ENCODE measurements at regions not wholly inside any gene's neighbourhood (a gene's known extent, or its start where the extent isn't known, plus 50 kb on each side); places are given as distances from the start of the nearest gene placed in this dataset.

DNA sequence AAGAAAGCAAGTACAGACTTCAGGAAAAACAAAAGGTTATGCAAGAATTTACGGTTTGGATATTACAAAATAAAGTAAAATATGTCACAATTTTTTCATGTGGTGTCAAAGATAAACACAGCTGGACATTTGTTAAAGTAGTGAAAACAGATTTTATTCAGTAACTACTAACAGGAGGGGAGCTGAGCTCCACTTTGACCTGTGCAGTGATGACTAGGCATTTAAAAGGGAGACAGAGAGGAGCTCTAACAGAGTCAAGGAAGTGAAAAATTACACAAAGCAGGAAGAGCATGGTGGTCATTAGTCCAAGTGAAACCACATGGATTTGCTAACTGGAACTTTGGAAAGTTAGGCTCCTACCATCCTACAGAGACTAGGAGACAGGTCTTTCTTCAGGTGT, 263.6 kb upstream of the PCSK5 start:
- TF ChIP-seq, protein P1, sequence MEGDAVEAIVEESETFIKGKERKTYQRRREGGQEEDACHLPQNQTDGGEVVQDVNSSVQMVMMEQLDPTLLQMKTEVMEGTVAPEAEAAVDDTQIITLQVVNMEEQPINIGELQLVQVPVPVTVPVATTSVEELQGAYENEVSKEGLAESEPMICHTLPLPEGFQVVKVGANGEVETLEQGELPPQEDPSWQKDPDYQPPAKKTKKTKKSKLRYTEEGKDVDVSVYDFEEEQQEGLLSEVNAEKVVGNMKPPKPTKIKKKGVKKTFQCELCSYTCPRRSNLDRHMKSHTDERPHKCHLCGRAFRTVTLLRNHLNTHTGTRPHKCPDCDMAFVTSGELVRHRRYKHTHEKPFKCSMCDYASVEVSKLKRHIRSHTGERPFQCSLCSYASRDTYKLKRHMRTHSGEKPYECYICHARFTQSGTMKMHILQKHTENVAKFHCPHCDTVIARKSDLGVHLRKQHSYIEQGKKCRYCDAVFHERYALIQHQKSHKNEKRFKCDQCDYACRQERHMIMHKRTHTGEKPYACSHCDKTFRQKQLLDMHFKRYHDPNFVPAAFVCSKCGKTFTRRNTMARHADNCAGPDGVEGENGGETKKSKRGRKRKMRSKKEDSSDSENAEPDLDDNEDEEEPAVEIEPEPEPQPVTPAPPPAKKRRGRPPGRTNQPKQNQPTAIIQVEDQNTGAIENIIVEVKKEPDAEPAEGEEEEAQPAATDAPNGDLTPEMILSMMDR (IDR thresholded peaks at IDR 0.05) = no peak
- ChIA-PET CTCF (no interaction called here), POLR2A (no interaction called here)
- ATAC-seq (ENCODE audit: poor library complexity) = no peak
- intact Hi-C loops (cut with DNase I, micrococcal nuclease) = no loop called here
- Histone ChIP-seq H3K4me3 (ENCODE audit: low read length) (no peak overlapping the region), H3K4me1 (ENCODE audit: insufficient read depth, low read length) (no peaks in the 10 kb centered on the region), H3K27ac (ENCODE audit: low read depth in 1 of 2, low read length in 2 of 2) (no peak overlapping the region), H3K36me3 (ENCODE audit: insufficient read depth, low read length) (no peaks in the 10 kb centered on the region), H3K9me3 (ENCODE audit: control insufficient read depth in 1 of 2, insufficient read depth in 1 of 2, low read length in 2 of 2) (peaks cover 0 to 24% of the 10 kb centered on the region in 2 experiments), H3K27me3 (ENCODE audit: control insufficient read depth in 1 of 2, insufficient read depth in 2 of 2, low read length in 2 of 2) (peaks cover 0 to 5% of the 10 kb centered on the region in 2 experiments)
- Mint-ChIP-seq H3K27me3 (peaks cover 30% of the 10 kb centered on the region), H3K36me3 (ENCODE audit: low read depth) (no peaks in the 10 kb centered on the region), H3K4me1 (ENCODE audit: low read depth) (no peaks in the 10 kb centered on the region), H3K27ac (no peak overlapping the region), H3K4me3 (no peak overlapping the region), H3K9me3 (no peaks in the 10 kb centered on the region)
- no peak for DNase-seq

DNA sequence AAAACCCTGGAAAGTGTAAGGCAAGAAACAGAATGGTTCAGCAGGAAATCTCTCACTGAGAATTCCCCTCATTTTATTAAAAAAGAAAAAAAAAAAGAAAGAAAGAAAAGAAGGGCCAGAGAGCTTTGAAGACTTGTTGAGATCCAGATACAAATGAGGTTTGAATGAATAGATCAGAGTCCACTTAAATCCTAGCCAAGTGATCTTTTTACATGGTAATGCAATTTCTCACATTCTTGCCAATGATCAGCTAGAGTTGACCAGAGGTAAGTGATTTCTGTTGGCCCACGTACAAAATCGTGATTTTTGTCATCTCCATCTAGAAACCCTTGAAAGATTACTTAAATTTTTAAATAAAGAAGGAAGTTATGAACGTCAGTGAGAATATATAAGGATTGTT, 261.5 kb upstream of the PCSK5 start:
- H3K27me3 Mint-ChIP-seq = peaks cover 16% of the 10 kb centered on the region
- no peak overlapping the region for H3K4me3 ChIP-seq (ENCODE audit: low read length)
- H3K27ac Mint-ChIP-seq = no peak overlapping the region
- no peak for ATAC-seq (ENCODE audit: poor library complexity)
- H3K36me3 ChIP-seq (ENCODE audit: insufficient read depth, low read length) = no peaks in the 10 kb centered on the region
- TF ChIP-seq, protein P1 (IDR thresholded peaks at IDR 0.05) = no peak
- POLR2A ChIA-PET = no interaction called here
- H3K4me1 ChIP-seq (ENCODE audit: insufficient read depth, low read length) = no peaks in the 10 kb centered on the region
- intact Hi-C loops (cut with DNase I, micrococcal nuclease) = loop anchor here in 1 of 2 experiments (1.0 kb wide), 1 partner anchor 26 kb away; no protein-coding TSS in a partner anchor
- no peak overlapping the region for H3K4me3 Mint-ChIP-seq
- H3K27ac ChIP-seq (ENCODE audit: low read depth in 1 of 2, low read length in 2 of 2) = no peak overlapping the region
- CTCF ChIA-PET = no interaction called here
- H3K27me3 ChIP-seq (ENCODE audit: control insufficient read depth in 1 of 2, insufficient read depth in 2 of 2, low read length in 2 of 2) = no peaks in the 10 kb centered on the region
- H3K9me3 ChIP-seq (ENCODE audit: control insufficient read depth in 1 of 2, insufficient read depth in 1 of 2, low read length in 2 of 2) = peaks cover 0 to 18% of the 10 kb centered on the region in 2 experiments
- H3K4me1 Mint-ChIP-seq (ENCODE audit: low read depth) = no peaks in the 10 kb centered on the region
- H3K36me3 Mint-ChIP-seq (ENCODE audit: low read depth) = no peaks in the 10 kb centered on the region
- H3K9me3 Mint-ChIP-seq = no peaks in the 10 kb centered on the region
- DNase-seq = no peak

DNA sequence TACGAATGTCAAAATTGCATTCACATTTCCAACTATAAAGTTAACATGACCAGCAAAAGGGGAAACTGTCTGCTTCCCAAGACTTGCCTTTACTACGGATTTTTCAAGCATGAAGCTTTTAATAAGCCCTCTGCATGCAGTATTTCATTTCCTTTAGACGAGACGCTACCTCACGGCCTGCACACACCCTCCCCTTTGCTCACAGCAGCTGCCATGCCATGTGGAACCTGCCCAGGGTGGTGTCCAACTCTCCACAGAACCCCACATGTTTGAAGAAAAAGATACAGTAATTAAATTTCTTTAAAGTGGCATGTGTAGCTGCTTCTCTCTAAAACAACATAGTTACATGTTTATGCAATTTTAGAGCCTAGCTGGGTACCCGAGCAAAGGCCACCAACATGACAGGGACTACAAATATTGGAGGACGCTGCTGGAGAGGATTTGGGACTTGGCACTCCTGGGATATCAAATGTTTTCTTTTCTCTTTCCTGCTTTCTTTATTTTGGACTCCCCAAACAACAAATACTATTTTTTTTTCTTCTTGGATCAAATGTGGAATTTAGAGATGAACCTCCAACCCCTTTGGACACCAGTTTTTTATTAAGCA, 256.9 kb upstream of the PCSK5 start:
- Mint-ChIP-seq H3K9me3 (no peaks in the 10 kb centered on the region), H3K4me1 (ENCODE audit: low read depth) (no peaks in the 10 kb centered on the region), H3K27ac (no peak overlapping the region), H3K27me3 (no peaks in the 10 kb centered on the region), H3K36me3 (ENCODE audit: low read depth) (no peaks in the 10 kb centered on the region), H3K4me3 (no peak overlapping the region)
- ChIA-PET POLR2A (no interaction called here), CTCF (no interaction called here)
- intact Hi-C loops (cut with DNase I, micrococcal nuclease) = no loop called here
- DNase-seq (no peak), ATAC-seq (ENCODE audit: poor library complexity) (no peak)
- TF ChIP-seq, protein P1 (IDR thresholded peaks at IDR 0.05) = no peak
- Histone ChIP-seq H3K4me1 (ENCODE audit: insufficient read depth, low read length) (no peaks in the 10 kb centered on the region), H3K27ac (ENCODE audit: low read depth in 1 of 2, low read length in 2 of 2) (no peak overlapping the region), H3K36me3 (ENCODE audit: insufficient read depth, low read length) (no peaks in the 10 kb centered on the region), H3K4me3 (ENCODE audit: low read length) (no peak overlapping the region), H3K9me3 (ENCODE audit: control insufficient read depth in 1 of 2, insufficient read depth in 1 of 2, low read length in 2 of 2) (no peaks in the 10 kb centered on the region), H3K27me3 (ENCODE audit: control insufficient read depth in 1 of 2, insufficient read depth in 2 of 2, low read length in 2 of 2) (no peaks in the 10 kb centered on the region)

All from CD4-positive, alpha-beta T cell (primary cell).